ENCODE measurements at regions not wholly inside any gene's neighbourhood (a gene's known extent, or its start where the extent isn't known, plus 50 kb on each side); places are given as distances from the start of the nearest gene placed in this dataset.

- WGBS, 3 donors = 60 to 67% (median 64%) methylated on average over 7 of the region's 7 CpGs
- no peak overlapping the region for H3K4me3 ChIP-seq
- no peaks in the 10 kb centered on the region for H3K27me3 ChIP-seq
- intact Hi-C loops (cut with DNase I) = no loop called here
- TF ChIP-seq CTCF (IDR thresholded peaks at IDR 0.05) = no peak
- H3K27ac ChIP-seq = no peak overlapping the region
- H3K9me3 ChIP-seq = no peaks in the 10 kb centered on the region
- no peaks in the 10 kb centered on the region for H3K36me3 ChIP-seq
- peaks cover 3% of the 10 kb centered on the region for H3K4me1 ChIP-seq (ENCODE audit: insufficient read depth)
- DNase-seq = no peak
Observed at GRCh38 chr4:189779281-189779980, 161.2 kb upstream of the FRG1 start.

- Histone ChIP-seq H3K4me3 (no peak overlapping the region), H3K27me3 (no peaks in the 10 kb centered on the region), H3K9me3 (no peaks in the 10 kb centered on the region), H3K4me1 (ENCODE audit: insufficient read depth) (peaks cover 3% of the 10 kb centered on the region), H3K36me3 (no peaks in the 10 kb centered on the region), H3K27ac (no peak overlapping the region)
- intact Hi-C loops (cut with DNase I) = no loop called here
- TF ChIP-seq CTCF (IDR thresholded peaks at IDR 0.05) (no peak), POLR2A (IDR thresholded peaks at IDR 0.05) (no peak), EP300 (IDR thresholded peaks at IDR 0.05) (no peak)
- 37 to 60% (median 41%) methylated on average over 5 of the region's 5 CpGs for WGBS, 3 donors
- DNase-seq = no peak
Observed at GRCh38 chr4:189780391-189780790, 160.3 kb upstream of the FRG1 start.

GRCh38 chr4:189784651-189785050 lies 156.0 kb upstream of the FRG1 start:
- Histone ChIP-seq H3K4me1 (ENCODE audit: insufficient read depth) (peaks cover 3% of the 10 kb centered on the region), H3K36me3 (no peaks in the 10 kb centered on the region), H3K27me3 (no peaks in the 10 kb centered on the region), H3K9me3 (no peaks in the 10 kb centered on the region), H3K4me3 (no peak overlapping the region), H3K27ac (no peak overlapping the region)
- TF ChIP-seq CTCF (IDR thresholded peaks at IDR 0.05) = no peak
- TF ChIP-seq EP300 (IDR thresholded peaks at IDR 0.05) = no peak
- no peak for TF ChIP-seq POLR2A (IDR thresholded peaks at IDR 0.05)
- no peak for DNase-seq
- intact Hi-C loops (cut with DNase I) = no loop called here

- Histone ChIP-seq H3K27me3 (no peaks in the 10 kb centered on the region), H3K9me3 (no peaks in the 10 kb centered on the region), H3K27ac (no peak overlapping the region), H3K4me3 (no peak overlapping the region), H3K4me1 (ENCODE audit: insufficient read depth) (peaks cover 3% of the 10 kb centered on the region), H3K36me3 (no peaks in the 10 kb centered on the region)
- TF ChIP-seq CTCF (IDR thresholded peaks at IDR 0.05) (no peak), EP300 (IDR thresholded peaks at IDR 0.05) (no peak), POLR2A (IDR thresholded peaks at IDR 0.05) (no peak)
- intact Hi-C loops (cut with DNase I) = no loop called here
- no peak for DNase-seq
- WGBS, 3 donors = 84 to 92% (median 86%) methylated on average over 5 of the region's 5 CpGs
Observed at GRCh38 chr4:189785257-189785656, 155.4 kb upstream of the FRG1 start.
